Small intestine (tissue), 7 donors: ENCODE measurements at regions not wholly inside any gene's neighbourhood (a gene's known extent, or its start where the extent isn't known, plus 50 kb on each side); places are given as distances from the start of the nearest gene placed in this dataset.

Experiments used
- DNase-seq, 2 donors: peaks; one replicate each; pipeline versions ENCODE4 v3.0.0 to v3.0.0-alpha.2; 2013
- FAIRE-seq: peaks from 2 replicates; lab custom pipeline; 2012; peaks lifted over from hg19 to GRCh38; lab: Jason Lieb, UNC
- H3K27ac ChIP-seq, 3 donors: one replicate each; pipeline ENCODE4 v1.5.1; 2013; ENCODE audit warnings: low read length in 2 of 3, mild to moderate bottlenecking in 2 of 3, control low read depth in 1 of 3, inconsistent platforms in 1 of 3, low read depth in 1 of 3, moderate library complexity in 1 of 3
- H3K27me3 ChIP-seq, 3 donors: one replicate each; pipeline ENCODE4 v1.6.1; 2013; ENCODE audit warnings: low read length in 3 of 3, inconsistent platforms in 1 of 3; ENCODE audit not compliant: control insufficient read depth in 3 of 3, insufficient read depth in 3 of 3
- H3K36me3 ChIP-seq, 3 donors: one replicate each; pipeline ENCODE4 v1.6.1; 2013; ENCODE audit warnings: low read length in 3 of 3, inconsistent platforms in 1 of 3, low read depth in 1 of 3, mild to moderate bottlenecking in 1 of 3, moderate library complexity in 1 of 3; ENCODE audit not compliant: control insufficient read depth in 3 of 3, insufficient read depth in 2 of 3
- H3K4me1 ChIP-seq, 3 donors: one replicate each; pipeline ENCODE4 v1.6.1; 2013; ENCODE audit warnings: low read length in 2 of 3, inconsistent platforms in 1 of 3, low read depth in 1 of 3, mild to moderate bottlenecking in 1 of 3, moderate library complexity in 1 of 3; ENCODE audit not compliant: control insufficient read depth in 3 of 3, insufficient read depth in 2 of 3
- H3K4me3 ChIP-seq, 3 donors: one replicate each; pipeline ENCODE4 v1.5.1; 2013; ENCODE audit warnings: low read length in 3 of 3, control low read depth in 1 of 3, inconsistent platforms in 1 of 3, low read depth in 1 of 3, mild to moderate bottlenecking in 1 of 3, moderate library complexity in 1 of 3
- H3K9me3 ChIP-seq, 2 donors: one replicate each; pipeline ENCODE4 v1.6.1; 2013; ENCODE audit warnings: low read depth in 1 of 2, low read length in 1 of 2; ENCODE audit not compliant: control insufficient read depth in 2 of 2, insufficient read depth in 1 of 2
- WGBS, 3 donors: extraction: QIAGEN DNeasy Blood & Tissue Kit; methylation state at CpG; one replicate each; pipeline ENCODE4 v1.1.7; 2013; 5-methylcytosine and 5-hydroxymethylcytosine counted together
- donor health status: healthy with polysubstance abuse.
- donor health status: control.
- donor health status: control.
- donor health status: Bipolar disorder and iron deficiency.
- donor health status: healthy.

GRCh38 chr22:49305214-49305965 lies 522.3 kb downstream of the BRD1 start:
- no peaks in the 10 kb centered on the region for H3K4me1 ChIP-seq
- peaks cover 0 to under 1% (median 0%) of the 10 kb centered on the region in 3 donors for H3K27me3 ChIP-seq
- no peak for FAIRE-seq
- no peaks in the 10 kb centered on the region for H3K36me3 ChIP-seq
- no peak overlapping the region for H3K27ac ChIP-seq
- DNase-seq: peak; percentile 42 to 66
- 12 to 17% (median 15%) methylated on average over 17 to 20 of the region's 20 CpGs for WGBS, 3 donors
- no peak overlapping the region for H3K4me3 ChIP-seq
- no peaks in the 10 kb centered on the region for H3K9me3 ChIP-seq

GRCh38 chr22:49303781-49304461 lies 523.8 kb downstream of the BRD1 start:
- no peak overlapping the region for H3K4me3 ChIP-seq
- no peaks in the 10 kb centered on the region for H3K36me3 ChIP-seq
- H3K4me1 ChIP-seq: no peaks in the 10 kb centered on the region
- FAIRE-seq: no peak
- H3K27me3 ChIP-seq: no peaks in the 10 kb centered on the region
- DNase-seq: no peak
- 76 to 88% (median 77%) methylated on average over 22 of the region's 22 CpGs for WGBS, 3 donors
- no peak overlapping the region for H3K27ac ChIP-seq
- no peaks in the 10 kb centered on the region for H3K9me3 ChIP-seq

- no peaks in the 10 kb centered on the region for H3K4me1 ChIP-seq
- H3K4me3 ChIP-seq: no peak overlapping the region
- no peaks in the 10 kb centered on the region for H3K27me3 ChIP-seq
- DNase-seq: no peak
- FAIRE-seq: no peak
- no peak overlapping the region for H3K27ac ChIP-seq
- no peaks in the 10 kb centered on the region for H3K36me3 ChIP-seq
- 66 to 75% (median 67%) methylated on average over 17 of the region's 17 CpGs for WGBS, 3 donors
- no peaks in the 10 kb centered on the region for H3K9me3 ChIP-seq
Measured at GRCh38 chr22:49303061-49303735, 524.5 kb downstream of the BRD1 start.

GRCh38 chr22:49302530-49302929 lies 525.1 kb downstream of the BRD1 start:
- Histone ChIP-seq H3K9me3 (no peaks in the 10 kb centered on the region), H3K36me3 (no peaks in the 10 kb centered on the region), H3K27me3 (no peaks in the 10 kb centered on the region), H3K27ac (no peak overlapping the region), H3K4me1 (no peaks in the 10 kb centered on the region), H3K4me3 (no peak overlapping the region)
- DNase-seq (no peak), FAIRE-seq (no peak)
- WGBS, 3 donors: 88 to 94% (median 89%) methylated on average over 31 of the region's 31 CpGs

GRCh38 chr22:49302150-49302460 lies 525.6 kb downstream of the BRD1 start:
- FAIRE-seq (no peak), DNase-seq (no peak)
- Histone ChIP-seq H3K9me3 (no peaks in the 10 kb centered on the region), H3K27me3 (no peaks in the 10 kb centered on the region), H3K36me3 (no peaks in the 10 kb centered on the region), H3K4me1 (no peaks in the 10 kb centered on the region), H3K27ac (no peak overlapping the region), H3K4me3 (no peak overlapping the region)
- 87 to 93% (median 90%) methylated on average over 9 to 11 of the region's 11 CpGs for WGBS, 3 donors

GRCh38 chr22:49301398-49302149 lies 526.1 kb downstream of the BRD1 start:
- no peaks in the 10 kb centered on the region for H3K9me3 ChIP-seq
- H3K4me3 ChIP-seq: no peak overlapping the region
- no peak for DNase-seq
- H3K27ac ChIP-seq: no peak overlapping the region
- FAIRE-seq: no peak
- H3K27me3 ChIP-seq: no peaks in the 10 kb centered on the region
- 83 to 86% (median 83%) methylated on average over 37 of the region's 37 CpGs for WGBS, 3 donors
- H3K4me1 ChIP-seq: no peaks in the 10 kb centered on the region
- H3K36me3 ChIP-seq: no peaks in the 10 kb centered on the region

GRCh38 chr22:49300951-49301397 lies 526.7 kb downstream of the BRD1 start:
- Histone ChIP-seq H3K9me3 (no peaks in the 10 kb centered on the region), H3K27me3 (no peaks in the 10 kb centered on the region), H3K27ac (no peak overlapping the region), H3K36me3 (no peaks in the 10 kb centered on the region), H3K4me1 (no peaks in the 10 kb centered on the region), H3K4me3 (no peak overlapping the region)
- 68 to 86% (median 71%) methylated on average over 15 of the region's 15 CpGs for WGBS, 3 donors
- FAIRE-seq: no peak
- no peak for DNase-seq

- Histone ChIP-seq H3K27me3 (no peaks in the 10 kb centered on the region), H3K36me3 (no peaks in the 10 kb centered on the region), H3K4me3 (no peak overlapping the region), H3K4me1 (no peaks in the 10 kb centered on the region), H3K9me3 (no peaks in the 10 kb centered on the region), H3K27ac (no peak overlapping the region)
- whole genome bisulfite sequencing, 3 donors: 79 to 85% (median 83%) methylated on average over 11 of the region's 11 CpGs
- no peak for FAIRE-seq
- no peak for DNase-seq
Measured at GRCh38 chr22:49300241-49300640, 527.4 kb downstream of the BRD1 start.
